NCI-H526 treated with DMSO at 0.1 percent for 48 hours (cell line): ENCODE measurements at regions not wholly inside any gene's neighbourhood (a gene's known extent, or its start where the extent isn't known, plus 50 kb on each side); places are given as distances from the start of the nearest gene placed in this dataset.

Source experiments
- DNase-seq: peaks from one replicate; lab custom pipeline; 2025; lab: John Stamatoyannopoulos, UW

DNA sequence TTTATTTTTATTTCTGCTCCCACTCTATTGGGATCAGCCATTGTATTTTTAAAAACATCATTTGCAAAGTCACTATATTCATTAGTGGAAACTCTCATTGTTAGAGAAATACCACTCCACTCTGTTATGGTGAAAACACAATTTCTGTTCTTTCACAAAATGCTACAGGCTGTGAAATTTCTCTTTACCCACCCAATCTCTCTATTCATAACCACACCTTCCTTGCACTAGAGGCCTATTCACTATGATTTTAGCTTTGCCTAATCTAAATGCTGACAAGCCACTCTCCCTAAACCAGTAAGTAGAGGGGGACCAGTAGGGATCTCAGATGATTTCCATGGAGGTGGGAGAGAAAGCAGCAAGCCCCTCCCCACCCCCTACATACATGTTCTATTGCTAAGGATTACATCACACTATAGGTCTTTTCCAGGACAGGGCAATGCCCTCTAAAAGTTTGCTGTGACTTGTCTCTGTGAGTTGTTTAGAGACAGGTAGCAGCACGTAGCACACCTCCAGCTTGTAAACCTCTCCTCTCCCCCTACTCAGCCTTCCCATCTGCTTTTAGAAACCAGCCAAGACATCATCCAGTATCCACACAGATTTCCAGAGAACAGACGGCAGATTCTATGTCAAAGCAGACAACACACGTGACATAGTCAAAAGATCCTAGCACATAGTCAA is 58.3 kb upstream of the PPP1R3C start:
- DNase-seq, result no peak

DNA sequence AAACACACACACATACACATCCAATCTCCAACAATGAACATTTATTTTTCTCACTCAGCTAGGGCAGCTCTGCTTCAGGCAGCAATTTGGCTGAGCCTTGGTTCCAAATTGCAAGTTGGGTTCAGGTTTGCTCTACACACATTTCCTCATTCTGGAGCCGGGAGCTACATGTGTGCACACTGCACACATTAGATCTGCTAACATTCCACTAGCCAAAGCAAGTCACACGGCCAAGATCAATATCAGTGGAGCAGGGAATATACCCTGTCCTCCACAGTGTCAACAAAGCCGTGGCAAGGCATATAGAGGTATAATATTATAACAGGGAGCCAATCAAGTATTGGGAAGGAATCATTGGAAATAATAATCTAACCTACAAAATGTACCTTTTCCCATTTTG is 57.5 kb upstream of the PPP1R3C start:
- DNase-seq, result no peak

DNA sequence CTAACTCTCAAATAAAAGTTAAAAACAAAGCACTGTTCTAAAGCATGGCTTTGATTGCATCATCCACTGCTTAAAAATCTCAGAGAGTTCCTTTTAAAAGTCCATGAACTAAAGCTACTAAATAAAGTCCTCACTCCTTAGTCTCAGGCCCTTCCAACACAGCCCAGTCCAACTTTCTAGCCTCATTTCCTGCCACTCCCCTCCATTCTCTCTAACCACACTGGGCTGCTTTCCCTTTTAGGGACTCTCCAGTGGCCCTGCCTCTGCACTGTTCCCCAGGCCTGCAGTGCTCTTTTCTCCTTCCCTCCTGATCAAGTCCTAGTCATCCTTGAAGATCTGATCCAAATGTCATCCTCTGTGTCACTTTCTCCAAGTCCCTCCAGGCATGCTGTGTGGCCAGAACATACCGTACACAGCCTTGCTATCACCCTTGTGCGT is 56.9 kb upstream of the PPP1R3C start:
- DNase-seq, result no peak

DNA sequence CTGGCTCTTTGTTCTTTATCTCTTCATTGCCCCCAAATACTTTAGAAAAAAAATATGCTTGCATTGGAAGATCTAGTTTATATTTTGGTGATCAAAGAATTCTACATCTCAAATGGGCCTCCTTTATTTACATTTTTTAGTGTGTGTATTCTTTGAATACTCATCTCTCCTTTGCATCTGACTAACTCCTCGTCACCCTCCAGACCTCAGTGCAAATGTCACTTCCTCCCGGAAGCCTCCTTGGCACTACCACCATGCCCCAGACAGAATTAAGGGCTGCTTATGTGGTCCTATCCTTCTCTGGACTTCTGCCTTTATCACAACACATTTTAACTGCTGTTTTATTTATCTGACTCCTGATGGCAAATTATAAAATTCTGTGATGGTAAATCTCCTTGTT is 52.0 kb upstream of the PPP1R3C start:
- DNase-seq, result no peak

DNA sequence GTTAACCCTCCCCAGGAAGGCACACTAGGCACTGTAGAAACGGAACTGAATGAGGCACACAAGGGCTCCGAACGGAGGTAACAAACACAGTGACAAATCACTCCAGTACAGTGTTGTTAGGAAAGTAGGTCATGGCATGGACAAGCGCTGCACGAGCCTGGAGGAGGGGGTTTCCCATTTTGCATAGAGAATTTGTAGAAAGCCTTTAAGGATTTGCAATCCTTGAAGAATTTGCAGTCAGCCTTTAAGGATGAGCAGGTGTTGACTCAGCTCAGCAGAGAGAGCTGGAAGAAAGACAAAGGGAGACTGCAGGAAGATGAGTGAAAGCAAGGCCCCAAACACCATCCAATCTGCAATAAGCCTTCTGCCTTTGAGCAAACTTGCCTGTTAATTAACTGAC is 51.1 kb upstream of the PPP1R3C start:
- no peak for DNase-seq

DNA sequence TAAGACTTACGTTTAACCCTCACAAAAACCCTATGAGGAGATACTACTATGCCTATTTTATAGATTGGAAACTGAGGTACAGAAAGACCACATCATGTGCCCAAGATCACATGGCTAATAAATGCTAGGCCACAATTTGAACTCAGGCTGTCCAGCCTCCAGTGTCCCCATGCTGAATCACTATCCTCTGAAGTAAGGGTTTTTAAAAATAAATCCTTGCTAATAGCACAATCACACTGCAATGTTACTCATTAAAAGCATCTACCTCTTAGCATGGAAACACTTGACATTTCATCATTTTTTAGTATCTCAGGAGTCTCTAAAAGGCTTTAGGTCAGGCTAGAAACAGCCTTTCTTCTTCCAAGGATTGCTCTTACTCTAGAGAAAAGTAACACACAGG is 50.0 kb upstream of the PPP1R3C start:
- DNase-seq, result no peak
